AG04450 (cell line): ENCODE measurements at regions not wholly inside any gene's neighbourhood (a gene's known extent, or its start where the extent isn't known, plus 50 kb on each side); places are given as distances from the start of the nearest gene placed in this dataset.

Experiments used
- CTCF ChIA-PET: fragments of 300-600, 350-600 bp; formaldehyde crosslinking; extraction: SDS; loops from one replicate; lab custom pipeline; 2022; ENCODE audit warnings: antibody characterized with exemption, inconsistent platforms; lab: Charles Lee
- POLR2A ChIA-PET: fragments of 350-600 bp; formaldehyde crosslinking; extraction: SDS; loops from one replicate; lab custom pipeline; 2021; ENCODE audit warnings: antibody characterized with exemption, inconsistent platforms; lab: Yijun Ruan, JAX
- DNase-seq: peaks from one replicate; pipeline ENCODE4 v3.0.0-alpha.2; 2011; ENCODE audit warnings: low read depth, low spot score
- H3K27ac ChIP-seq: one replicate; pipeline ENCODE4 v1.5.1; 2012; ENCODE audit warnings: low read depth, low read length, control low read depth
- H3K27me3 ChIP-seq: one replicate; pipeline ENCODE4 v1.6.0; 2012; ENCODE audit warnings: low read length; ENCODE audit not compliant: control insufficient read depth, insufficient read depth
- H3K4me3 ChIP-seq: 2 replicates; pipeline ENCODE4 v1.5.1; 2011; ENCODE audit warnings: mild to moderate bottlenecking, low read depth, low read length, control low read depth
- H3K9me3 ChIP-seq: 2 replicates; pipeline ENCODE4 v1.5.1; 2012; ENCODE audit warnings: low read length; ENCODE audit not compliant: control insufficient read depth, insufficient read depth
- TF ChIP-seq, protein P1 (sequence below): IDR thresholded peaks from 2 replicates; pipeline ENCODE4 v1.5.1; 2011; ENCODE audit warnings: low read depth, low read length, control low read depth, inconsistent platforms

DNA sequence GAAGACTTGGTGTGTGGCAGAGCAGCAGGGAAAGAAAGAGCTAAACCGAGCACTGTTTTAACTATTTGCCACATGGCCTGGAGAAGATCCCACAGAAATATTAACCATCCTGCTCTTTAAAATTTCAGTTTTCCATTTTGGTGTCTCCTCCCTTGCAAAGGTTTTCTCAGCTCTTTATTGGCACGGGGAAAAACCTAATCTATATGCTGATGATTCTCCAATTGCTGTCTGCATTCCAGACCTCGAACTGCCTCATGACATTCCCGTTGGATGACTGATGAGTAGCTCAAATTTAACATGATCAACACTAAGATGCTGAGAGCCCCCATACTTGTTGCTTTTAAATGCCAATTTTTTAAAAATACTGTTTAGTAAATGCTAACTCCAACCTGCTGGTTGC is 115.0 kb downstream of the EMP1 start:
- no peaks in the 10 kb centered on the region for H3K9me3 ChIP-seq
- TF ChIP-seq, protein P1, sequence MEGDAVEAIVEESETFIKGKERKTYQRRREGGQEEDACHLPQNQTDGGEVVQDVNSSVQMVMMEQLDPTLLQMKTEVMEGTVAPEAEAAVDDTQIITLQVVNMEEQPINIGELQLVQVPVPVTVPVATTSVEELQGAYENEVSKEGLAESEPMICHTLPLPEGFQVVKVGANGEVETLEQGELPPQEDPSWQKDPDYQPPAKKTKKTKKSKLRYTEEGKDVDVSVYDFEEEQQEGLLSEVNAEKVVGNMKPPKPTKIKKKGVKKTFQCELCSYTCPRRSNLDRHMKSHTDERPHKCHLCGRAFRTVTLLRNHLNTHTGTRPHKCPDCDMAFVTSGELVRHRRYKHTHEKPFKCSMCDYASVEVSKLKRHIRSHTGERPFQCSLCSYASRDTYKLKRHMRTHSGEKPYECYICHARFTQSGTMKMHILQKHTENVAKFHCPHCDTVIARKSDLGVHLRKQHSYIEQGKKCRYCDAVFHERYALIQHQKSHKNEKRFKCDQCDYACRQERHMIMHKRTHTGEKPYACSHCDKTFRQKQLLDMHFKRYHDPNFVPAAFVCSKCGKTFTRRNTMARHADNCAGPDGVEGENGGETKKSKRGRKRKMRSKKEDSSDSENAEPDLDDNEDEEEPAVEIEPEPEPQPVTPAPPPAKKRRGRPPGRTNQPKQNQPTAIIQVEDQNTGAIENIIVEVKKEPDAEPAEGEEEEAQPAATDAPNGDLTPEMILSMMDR, result no peak
- ChIA-PET POLR2A (no interaction called here), CTCF (no interaction called here)
- DNase-seq, result no peak
- H3K27ac ChIP-seq, result no peak overlapping the region
- peaks cover 3% of the 10 kb centered on the region for H3K27me3 ChIP-seq
- H3K4me3 ChIP-seq, result no peak overlapping the region

DNA sequence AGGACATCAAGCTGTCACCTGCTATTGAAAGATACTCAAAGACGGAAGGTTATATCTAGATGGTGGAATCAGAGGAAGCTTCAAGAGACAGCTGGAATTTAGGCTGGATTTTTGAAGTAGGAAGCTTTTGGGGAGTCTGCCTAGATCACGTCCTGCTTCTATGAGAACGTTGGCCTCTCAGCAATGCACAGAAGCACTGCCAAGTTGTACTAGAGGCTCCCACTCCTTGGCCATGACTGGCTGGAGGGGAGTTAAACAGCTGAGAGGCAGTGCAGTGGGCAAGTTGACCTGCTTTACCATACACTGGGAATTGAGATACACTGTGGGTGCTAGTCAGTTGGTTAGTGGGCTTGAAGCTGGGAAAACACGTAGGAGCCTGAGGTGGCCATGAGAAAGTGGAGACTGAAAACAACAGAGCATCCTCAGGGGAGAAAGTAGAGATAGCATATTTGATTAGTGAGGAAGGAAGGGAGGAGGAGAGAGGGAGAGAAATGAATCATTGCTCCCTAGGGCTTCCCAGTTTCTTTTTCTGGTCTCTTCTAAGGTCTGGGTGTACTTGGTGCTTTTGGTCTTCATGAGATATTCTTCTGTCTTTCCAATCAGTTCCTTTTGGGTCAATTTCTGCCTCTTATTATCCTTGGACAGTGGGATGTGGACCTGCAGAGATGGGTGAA is 110.8 kb downstream of the EMP1 start:
- H3K9me3 ChIP-seq, result no peaks in the 10 kb centered on the region
- no peak overlapping the region for H3K27ac ChIP-seq
- TF ChIP-seq, protein P1, result no peak
- ChIA-PET POLR2A (no interaction called here), CTCF (no interaction called here)
- H3K27me3 ChIP-seq, result no peaks in the 10 kb centered on the region
- H3K4me3 ChIP-seq, result no peak overlapping the region
- DNase-seq, result no peak

DNA sequence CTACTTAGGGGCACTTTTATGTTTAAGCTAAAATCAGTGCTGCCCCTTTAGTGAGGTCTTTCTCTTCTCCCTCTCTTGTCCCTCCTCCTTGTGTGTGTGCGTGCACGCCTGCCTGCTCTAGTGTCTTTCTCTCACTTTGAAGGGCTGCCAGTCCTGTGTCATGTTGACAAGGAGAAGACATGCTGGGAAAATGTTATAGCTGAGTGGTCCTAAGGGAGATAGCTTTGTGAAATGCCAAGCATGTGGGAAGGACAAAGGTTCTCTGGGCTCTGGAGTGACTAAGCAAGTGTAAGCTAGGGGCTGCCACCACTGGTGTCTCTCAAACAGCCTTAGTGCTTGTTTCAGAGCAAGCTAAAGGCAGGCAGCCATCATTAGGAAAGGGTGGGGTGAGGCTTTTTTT is 108.4 kb downstream of the EMP1 start:
- Histone ChIP-seq H3K27me3 (no peaks in the 10 kb centered on the region), H3K27ac (no peak overlapping the region), H3K4me3 (no peak overlapping the region), H3K9me3 (no peaks in the 10 kb centered on the region)
- DNase-seq, result no peak
- CTCF ChIA-PET, result interaction anchor here (3.4 kb wide), 1 partner anchor 27 kb away, joined by 15 read pairs; no protein-coding TSS in a partner anchor
- TF ChIP-seq, protein P1, result no peak
- POLR2A ChIA-PET, result no interaction called here

- POLR2A ChIA-PET, result no interaction called here
- Histone ChIP-seq H3K4me3 (no peak overlapping the region), H3K9me3 (no peaks in the 10 kb centered on the region), H3K27me3 (no peaks in the 10 kb centered on the region), H3K27ac (no peak overlapping the region)
- DNase-seq, result no peak
- CTCF ChIA-PET, result interaction anchor here (0.9 kb wide), 1 partner anchor 44 kb away, joined by 5 read pairs; no protein-coding TSS in a partner anchor
- TF ChIP-seq, protein P1, result no peak
Observed at GRCh38 chr12:13299457-13299856, 102.9 kb downstream of the EMP1 start.

DNA sequence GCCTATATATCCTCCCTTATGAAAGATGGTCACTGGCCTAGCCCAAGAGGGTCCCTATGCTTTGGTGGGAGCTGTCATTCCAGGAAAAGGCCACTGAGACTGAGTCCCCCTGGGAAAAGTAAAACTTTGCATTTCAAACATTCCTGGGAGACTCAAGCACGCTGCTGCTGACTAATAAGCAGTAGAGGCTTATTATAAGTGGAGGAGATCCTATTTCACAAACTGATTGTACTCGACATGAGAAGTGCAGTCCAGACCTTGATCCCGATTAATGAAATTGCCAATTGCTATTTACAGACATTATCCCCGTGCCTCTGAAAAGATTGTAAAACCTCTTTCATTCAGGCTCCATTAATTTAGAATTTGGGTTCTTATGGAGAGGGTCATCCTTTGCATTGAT is 96.6 kb downstream of the EMP1 start:
- TF ChIP-seq, protein P1, result no peak
- H3K27me3 ChIP-seq, result peaks cover 2% of the 10 kb centered on the region
- no peak overlapping the region for H3K4me3 ChIP-seq
- no peaks in the 10 kb centered on the region for H3K9me3 ChIP-seq
- POLR2A ChIA-PET, result no interaction called here
- CTCF ChIA-PET, result interaction anchor here (1.0 kb wide), 1 partner anchor 321 kb away, joined by 5 read pairs; no protein-coding TSS in a partner anchor
- no peak overlapping the region for H3K27ac ChIP-seq
- no peak for DNase-seq
